ENCODE measurements at regions not wholly inside any gene's neighbourhood (a gene's known extent, or its start where the extent isn't known, plus 50 kb on each side); places are given as distances from the start of the nearest gene placed in this dataset.

GRCh38 chr9:11915699-11916098 lies 777.5 kb upstream of the TYRP1 start:
- no peaks in the 10 kb centered on the region for H3K36me3 ChIP-seq (ENCODE audit: control insufficient read depth, insufficient read depth, low read length)
- intact Hi-C loops (cut with micrococcal nuclease; ENCODE audit: unreplicated experiment): no loop called here
- BruUV-seq (replicated peaks): no TSS peak
- TF ChIP-seq CTCF (IDR thresholded peaks at IDR 0.05) (no peak), TCF7L2 (IDR thresholded peaks at IDR 0.05; ENCODE audit: low read depth, low read length) (no peak), REST (IDR thresholded peaks at IDR 0.05; ENCODE audit: insufficient read depth in 1 of 2, low read depth in 2 of 2, low read length in 1 of 2) (no peak), SIN3A (IDR thresholded peaks at IDR 0.05; ENCODE audit: borderline replicate concordance, insufficient read depth, low read depth, low read length) (no peak)
- no peak overlapping the region for H3K27ac ChIP-seq (ENCODE audit: low read length)
- no peak overlapping the region for H3K4me3 ChIP-seq (ENCODE audit: low read depth in 2 of 2, low read length in 2 of 2)
- H3K4me1 ChIP-seq (ENCODE audit: control insufficient read depth, insufficient read depth, low read length): no peaks in the 10 kb centered on the region
- DNase-seq (ENCODE audit: low read depth, low spot score): no peak
- ChIA-PET CTCF (no interaction called here), POLR2A (no interaction called here)
- no peaks in the 10 kb centered on the region for H3K9me3 ChIP-seq (ENCODE audit: control insufficient read depth, insufficient read depth, low read depth, low read length)
- in situ Hi-C loops (cut with HindIII; ENCODE audit: low pct_unique_long_range_greater_than_20kb, low sequenced_read_pairs): no loop called here
- no peak for ATAC-seq
- no peaks in the 10 kb centered on the region for H3K27me3 ChIP-seq (ENCODE audit: control insufficient read depth, insufficient read depth, low read length)

- ATAC-seq: no peak
Observed at GRCh38 chr9:11928871-11929321, 764.3 kb upstream of the TYRP1 start.

More at GRCh38 chr9:11928871-11929321, 764.3 kb upstream of the TYRP1 start:
- TF ChIP-seq POLR2AphosphoS5 (IDR thresholded peaks at IDR 0.05; ENCODE audit: low read depth, low read length) (no peak), SIN3A (IDR thresholded peaks at IDR 0.05; ENCODE audit: borderline replicate concordance, insufficient read depth, low read depth, low read length) (no peak), REST (IDR thresholded peaks at IDR 0.05; ENCODE audit: insufficient read depth in 1 of 2, low read depth in 2 of 2, low read length in 1 of 2) (no peak), TCF7L2 (IDR thresholded peaks at IDR 0.05; ENCODE audit: low read depth, low read length) (no peak), CTCF (IDR thresholded peaks at IDR 0.05) (no peak)
- in situ Hi-C loops (cut with HindIII; ENCODE audit: low pct_unique_long_range_greater_than_20kb, low sequenced_read_pairs) (no loop called here), intact Hi-C loops (cut with micrococcal nuclease; ENCODE audit: unreplicated experiment) (no loop called here)
- ChIA-PET CTCF (no interaction called here), POLR2A (no interaction called here)
- no peak overlapping the region for H3K27ac ChIP-seq (ENCODE audit: low read length)
- H3K4me1 ChIP-seq (ENCODE audit: control insufficient read depth, insufficient read depth, low read length): no peaks in the 10 kb centered on the region
- no peaks in the 10 kb centered on the region for H3K27me3 ChIP-seq (ENCODE audit: control insufficient read depth, insufficient read depth, low read length)
- no peak for DNase-seq (ENCODE audit: low read depth, low spot score)
- no TSS peak for BruUV-seq (replicated peaks)
- H3K4me3 ChIP-seq (ENCODE audit: low read depth in 2 of 2, low read length in 2 of 2): no peak overlapping the region
- no peaks in the 10 kb centered on the region for H3K9me3 ChIP-seq (ENCODE audit: control insufficient read depth, insufficient read depth, low read depth, low read length)
- H3K36me3 ChIP-seq (ENCODE audit: control insufficient read depth, insufficient read depth, low read length): no peaks in the 10 kb centered on the region

Data from Panc1 (cell line).